GM20431 (cell line): ENCODE measurements at regions not wholly inside any gene's neighbourhood (a gene's known extent, or its start where the extent isn't known, plus 50 kb on each side); places are given as distances from the start of the nearest gene placed in this dataset.
"Not testable (repeated sequence)": the region's sequence is repeated elsewhere in the genome, so short reads cannot be mapped to it uniquely, and the experiment has no call there.

Source experiments
- in situ Hi-C: fragments of 300-500 bp; cut with MseI, MboI; formaldehyde crosslinking; loops from one replicate; pipeline ENCODE4 v1.15.0; 2020; ENCODE audit warnings: low sequenced_read_pairs; ENCODE audit not compliant: unreplicated experiment

DNA sequence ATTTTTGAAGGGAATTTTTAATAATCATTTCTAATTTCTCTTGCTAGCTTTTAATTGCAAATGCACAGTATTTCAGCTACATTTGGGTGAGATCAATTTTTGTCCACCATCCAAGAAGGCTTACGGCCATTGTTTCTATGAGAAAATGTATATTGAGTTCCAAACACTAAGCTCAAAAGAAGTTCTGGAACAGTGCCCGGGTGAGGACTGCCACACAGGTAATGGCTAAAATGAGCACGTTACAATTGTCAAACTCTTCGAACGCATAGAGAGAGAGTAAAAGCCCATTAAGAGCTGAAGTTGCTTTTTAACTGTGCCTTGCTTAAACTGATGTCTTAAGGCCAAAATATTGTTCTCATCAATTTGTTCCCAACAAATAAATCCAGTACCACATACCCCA, 755.0 kb downstream of the DIAPH3 start:
- in situ Hi-C loops: no loop called here

DNA sequence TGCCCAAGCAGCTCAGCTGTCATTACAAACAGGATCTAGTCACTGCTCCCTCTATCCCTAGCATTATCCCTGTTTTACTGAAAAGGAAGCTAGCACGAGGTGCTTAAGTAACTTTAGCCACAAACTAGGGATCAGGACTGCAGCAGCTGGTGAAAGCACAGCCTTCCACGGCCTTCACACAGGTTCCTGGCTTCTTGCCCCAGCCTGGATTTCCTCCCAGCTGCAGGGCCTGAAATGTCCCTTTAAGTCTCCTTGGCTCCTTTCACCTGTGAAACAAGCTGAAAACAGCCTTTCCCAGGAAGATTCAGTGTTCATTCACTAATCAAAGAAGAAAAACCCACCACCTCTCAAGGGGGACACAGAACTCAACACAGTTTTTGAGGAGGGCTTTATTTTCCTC, 754.5 kb downstream of the DIAPH3 start:
- in situ Hi-C loops: no loop called here

DNA sequence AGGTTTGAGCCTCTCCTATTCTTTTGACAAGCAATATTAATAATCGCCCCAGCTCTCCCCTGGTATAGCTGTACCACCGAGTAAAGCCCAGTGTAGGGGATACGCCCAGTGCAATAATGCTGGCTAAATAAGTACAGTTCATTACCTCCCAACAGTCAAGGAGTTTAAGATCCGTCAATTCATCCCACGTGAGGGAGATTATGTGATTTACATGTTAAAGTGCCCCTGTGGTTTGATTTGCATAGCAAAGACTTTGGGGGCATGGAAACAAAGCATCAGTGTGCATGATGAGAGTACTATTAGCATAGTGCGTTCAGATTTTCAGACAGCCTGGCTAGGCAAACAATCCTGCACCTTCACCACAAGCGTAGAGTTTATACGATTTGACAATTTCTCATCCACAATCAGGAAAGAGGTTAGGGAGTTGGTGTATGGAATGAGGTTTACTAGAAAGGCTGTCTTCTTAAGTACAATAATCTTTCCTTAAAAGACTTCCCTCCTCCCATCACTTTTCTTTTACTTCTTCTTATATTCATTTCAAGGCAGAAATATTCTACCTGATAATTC, 754.0 kb downstream of the DIAPH3 start:
- in situ Hi-C loops: no loop called here

DNA sequence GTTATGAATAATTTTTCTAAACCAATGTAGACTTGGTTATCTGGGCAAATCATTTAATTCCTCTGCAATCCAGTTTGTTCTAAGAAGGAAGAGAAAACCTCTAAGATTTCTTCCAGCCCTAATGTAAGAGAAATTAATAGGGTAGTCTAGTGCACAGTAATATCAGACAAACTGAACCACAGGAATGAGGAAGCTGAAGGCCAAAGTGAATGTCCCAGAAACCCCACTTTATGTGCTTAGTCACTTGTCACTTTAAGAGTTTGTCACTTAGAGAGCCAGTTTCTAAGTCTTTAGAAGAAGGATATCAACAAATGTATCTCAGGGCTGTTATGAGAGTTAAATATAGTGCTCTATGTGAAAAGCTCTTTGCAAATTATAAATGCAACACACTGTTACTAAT, 750.6 kb downstream of the DIAPH3 start:
- in situ Hi-C loops: no loop called here

DNA sequence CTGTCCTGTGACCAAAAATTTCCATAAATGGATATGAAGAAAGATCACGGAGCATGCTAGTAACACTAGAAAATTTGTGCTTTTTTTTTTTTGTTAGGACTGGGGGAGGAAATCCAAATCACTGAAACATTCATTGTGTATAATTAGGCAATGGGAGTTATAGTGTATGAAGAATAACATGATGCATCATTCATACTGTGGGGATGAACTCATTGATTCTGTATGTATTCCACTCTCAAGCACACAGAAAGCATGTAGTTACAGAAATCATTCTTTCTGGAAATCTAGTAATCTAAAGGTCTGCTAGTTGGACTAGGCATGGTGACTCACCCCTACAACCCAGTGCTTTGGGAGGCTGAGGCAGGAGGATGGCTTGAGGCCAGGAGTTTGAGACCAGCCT, 749.7 kb downstream of the DIAPH3 start:
- in situ Hi-C loops: no loop called here

DNA sequence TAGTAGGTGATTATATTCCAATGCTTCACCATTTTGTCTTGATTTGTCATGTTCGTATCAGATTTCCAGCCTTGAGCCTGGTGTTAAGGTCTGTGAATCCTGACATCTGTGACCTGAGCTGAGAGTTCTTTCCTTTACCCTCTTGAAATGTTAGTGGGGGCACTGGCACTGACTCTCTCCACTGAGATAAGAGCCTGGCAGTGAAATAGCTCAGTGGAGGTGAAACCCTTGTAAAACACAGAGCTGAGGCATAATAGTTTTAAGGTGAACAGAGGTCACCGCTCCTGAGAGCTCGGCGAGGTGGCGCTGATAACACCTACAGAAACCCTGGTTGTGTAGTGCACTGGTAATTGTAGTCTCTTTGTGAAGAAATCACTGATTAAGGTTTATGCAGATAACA, 748.2 kb downstream of the DIAPH3 start:
- in situ Hi-C loops: no loop called here

DNA sequence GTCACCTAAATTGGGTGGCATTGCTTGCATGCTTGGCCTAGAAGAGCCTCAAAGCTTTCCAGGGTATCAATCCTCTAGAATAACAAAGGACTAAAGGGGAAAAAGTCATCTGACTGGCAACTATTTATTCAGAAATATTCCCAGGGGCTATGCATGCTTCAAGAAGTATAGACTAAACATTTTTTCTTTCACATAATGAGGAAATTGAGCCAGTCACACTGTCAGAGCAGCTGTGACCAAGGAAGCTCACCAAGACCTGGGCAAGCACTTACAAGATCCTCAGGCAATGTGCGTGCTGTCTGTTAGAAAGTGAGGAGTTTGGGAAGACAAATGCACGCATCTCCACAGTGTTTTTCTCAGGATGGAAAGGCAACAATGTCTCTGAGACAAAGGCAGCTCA, 747.2 kb downstream of the DIAPH3 start:
- in situ Hi-C loops: no loop called here

DNA sequence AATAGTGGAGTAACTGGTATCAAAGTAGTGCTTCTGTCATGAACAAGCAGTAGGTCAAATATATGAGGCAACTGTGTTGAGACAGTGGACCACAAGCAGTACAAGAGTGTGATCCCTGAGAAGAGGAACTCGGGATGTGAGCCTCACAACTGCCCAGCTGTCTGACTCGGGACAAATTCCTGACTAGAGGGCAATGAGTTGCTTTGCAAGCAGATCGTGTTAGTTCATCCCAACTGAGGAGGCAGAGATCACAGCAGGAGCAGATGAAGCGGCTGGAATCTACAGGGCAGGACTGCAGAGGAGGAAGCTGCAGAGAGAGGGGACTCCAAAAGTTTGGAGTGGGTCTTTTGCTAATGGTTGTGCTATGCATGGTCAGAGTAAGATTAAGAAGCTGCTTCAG, 741.1 kb downstream of the DIAPH3 start:
- in situ Hi-C loops: no loop called here

DNA sequence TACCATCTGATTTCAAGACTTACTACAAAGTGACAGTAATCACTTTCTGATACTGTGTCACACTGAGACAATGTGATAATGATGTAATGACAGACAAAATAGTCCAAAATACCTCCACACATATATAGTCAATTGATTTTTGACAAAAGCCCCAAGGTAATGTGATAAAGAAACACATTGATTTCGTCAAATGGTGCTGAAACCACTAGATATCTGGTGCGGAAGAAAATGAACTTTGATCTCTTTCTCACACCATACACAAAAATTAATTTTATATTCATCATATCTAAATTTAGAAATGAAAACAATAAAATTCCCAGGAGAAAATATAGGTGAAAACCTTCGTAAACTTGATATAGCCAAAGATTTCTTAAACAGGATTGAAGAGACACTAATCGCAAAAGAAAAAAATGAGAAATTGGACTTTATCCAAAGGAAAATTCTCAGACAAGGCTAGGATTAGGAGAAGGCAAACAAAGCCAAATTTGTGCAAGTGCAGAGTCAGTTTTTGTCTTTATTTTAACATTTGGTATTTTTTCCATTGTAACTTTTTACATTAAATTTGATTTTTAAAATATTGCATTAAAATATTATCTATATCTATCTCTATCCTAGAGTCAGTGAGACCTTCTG, 739.9 kb downstream of the DIAPH3 start:
- in situ Hi-C loops: no loop called here

DNA sequence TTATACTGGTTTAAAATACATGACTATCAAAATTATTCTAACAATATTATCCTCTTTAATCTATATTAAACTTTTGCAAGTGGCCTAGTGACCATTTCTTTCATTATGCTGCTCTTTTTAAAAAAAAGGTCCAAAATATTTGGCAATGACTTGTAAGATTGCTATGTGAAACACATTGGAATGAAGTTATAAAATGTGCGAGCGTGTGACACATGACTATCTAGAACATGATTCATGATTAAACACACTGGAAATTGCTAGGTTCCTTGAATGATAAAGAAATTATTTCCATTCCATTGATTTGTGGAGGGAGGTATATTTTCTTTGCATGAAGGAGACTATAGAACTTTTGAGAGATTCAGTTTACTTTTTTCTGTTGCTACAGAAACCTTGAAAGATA, 739.1 kb downstream of the DIAPH3 start:
- in situ Hi-C loops: no loop called here

DNA sequence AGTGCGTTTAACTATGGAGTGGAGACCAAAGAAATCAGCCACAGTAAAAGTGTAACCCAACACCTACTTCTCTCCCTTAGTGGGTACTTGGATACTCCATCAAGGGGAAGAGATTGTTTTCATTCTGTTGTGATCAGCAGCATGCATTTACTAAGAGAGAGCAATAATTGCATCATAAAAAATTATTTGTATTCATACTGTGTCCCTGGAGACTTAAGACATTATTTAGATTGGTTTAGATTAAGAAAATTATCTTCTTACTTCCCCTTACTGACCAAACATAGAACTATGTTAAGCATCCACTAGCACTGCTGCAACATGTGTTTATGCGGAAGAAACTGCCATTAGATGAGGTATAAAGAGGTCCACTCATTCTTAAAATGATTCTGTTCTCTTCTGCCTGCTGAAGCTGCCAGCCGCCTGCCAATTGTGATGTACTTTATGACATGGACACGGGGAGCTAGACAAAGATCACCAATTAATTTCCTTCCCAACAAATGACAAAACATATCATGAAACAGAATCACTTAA, 738.5 kb downstream of the DIAPH3 start:
- in situ Hi-C loops: no loop called here

DNA sequence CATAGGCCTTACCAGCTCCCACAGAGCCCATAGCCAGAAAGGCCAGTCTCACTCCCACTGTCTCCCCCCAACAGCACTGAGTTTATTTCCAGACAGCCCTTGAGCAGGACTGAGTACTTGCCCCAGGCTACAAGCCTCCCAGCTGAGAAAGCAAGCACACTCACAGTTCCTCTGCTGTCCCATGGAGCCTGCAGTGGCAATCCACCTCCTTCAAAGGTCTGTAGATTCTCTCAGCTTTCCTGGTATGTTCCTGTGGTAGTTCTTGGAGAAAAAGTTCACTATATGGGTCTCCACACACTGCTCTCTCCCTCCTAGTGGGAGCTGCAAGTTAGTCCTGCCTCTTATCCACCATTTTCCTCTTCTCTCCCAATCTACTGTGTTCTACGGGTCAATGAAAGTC, 728.7 kb downstream of the DIAPH3 start:
- in situ Hi-C loops: no loop called here

DNA sequence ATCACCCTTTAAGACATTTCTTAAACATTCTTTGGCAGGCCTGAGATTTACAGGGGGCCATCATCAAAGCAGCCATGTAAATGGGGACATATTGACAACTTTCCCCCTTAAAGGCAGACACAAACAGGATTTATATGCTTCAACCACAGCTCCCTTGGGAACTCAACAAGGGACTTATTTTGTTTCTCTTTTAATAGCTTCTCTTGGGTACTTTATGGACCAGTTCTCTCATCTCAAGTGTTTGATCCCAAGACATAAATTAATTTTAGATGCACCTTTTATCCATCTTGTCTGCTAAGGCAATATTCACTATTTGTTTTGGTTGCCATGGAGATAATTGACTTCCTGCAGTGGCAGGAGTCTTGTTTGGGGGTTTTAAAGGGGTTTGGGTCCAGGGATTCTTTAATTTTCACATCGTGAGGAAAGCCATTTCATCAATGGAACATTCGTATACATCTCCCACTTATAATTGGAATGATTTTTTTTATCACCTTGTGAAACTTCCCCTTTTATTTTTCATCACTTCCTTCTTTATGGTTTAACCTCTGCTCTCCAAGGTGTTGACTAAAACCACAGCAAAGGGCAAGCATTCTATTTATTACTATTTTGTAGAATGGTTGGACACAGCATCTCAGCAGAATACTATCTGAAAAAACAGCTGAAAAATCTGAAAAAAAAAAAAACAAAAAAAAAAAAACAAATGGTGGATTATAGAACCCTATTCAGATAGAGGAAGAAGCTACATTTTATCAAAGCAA, 726.0 kb downstream of the DIAPH3 start:
- in situ Hi-C loops: no loop called here

DNA sequence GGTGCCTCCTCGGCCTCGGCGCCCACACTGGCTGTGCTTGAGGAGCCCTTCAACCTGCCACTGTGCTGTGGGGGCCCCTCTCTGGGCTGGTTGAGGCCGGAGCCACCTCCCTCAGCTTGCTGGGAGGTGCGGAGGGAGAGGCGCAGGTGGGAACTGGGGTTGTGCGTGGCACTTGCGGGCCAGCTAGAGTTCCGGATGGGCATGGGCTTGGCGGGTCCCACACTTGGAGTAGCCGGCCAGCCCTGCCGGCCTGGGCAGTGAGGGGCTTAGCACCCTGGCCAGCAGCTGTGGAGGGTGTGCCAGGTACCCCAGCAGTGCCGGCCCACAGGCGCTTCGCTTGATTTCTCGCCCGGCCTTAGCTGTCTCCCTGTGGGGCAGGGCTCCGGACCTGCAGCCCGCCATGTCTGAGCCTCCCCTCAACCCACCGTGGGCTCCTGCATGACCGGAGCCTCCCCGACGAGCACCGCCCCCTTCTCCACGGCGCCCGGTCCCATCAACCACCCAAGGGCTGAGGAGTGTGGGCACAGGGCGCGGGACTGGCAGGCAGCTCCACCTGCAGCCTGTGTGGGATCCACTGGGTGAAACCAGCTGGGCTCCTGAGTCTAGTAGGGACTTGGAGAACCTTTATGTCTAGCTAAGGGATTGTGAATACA, 723.8 kb downstream of the DIAPH3 start:
- in situ Hi-C loops: no loop called here

DNA sequence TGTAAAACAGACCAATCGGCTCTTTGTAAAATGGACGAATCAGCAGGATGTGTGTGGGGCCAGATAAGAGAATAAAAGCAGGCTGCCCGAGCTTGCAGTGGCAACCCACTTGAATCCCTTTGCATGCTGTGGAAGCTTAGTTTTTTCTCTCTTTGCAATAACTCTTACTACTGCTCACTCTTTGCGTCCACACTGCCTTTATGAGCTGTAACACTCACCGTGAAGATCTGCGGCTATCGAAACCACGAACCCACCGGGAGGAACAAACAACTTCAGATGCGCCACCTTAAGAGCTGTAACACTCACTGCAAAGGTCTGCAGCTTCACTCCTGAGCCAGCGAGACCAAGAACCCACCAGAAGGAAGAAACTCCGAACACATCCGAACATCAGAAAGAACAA, 722.7 kb downstream of the DIAPH3 start:
- in situ Hi-C loops: not testable (repeated sequence)

DNA sequence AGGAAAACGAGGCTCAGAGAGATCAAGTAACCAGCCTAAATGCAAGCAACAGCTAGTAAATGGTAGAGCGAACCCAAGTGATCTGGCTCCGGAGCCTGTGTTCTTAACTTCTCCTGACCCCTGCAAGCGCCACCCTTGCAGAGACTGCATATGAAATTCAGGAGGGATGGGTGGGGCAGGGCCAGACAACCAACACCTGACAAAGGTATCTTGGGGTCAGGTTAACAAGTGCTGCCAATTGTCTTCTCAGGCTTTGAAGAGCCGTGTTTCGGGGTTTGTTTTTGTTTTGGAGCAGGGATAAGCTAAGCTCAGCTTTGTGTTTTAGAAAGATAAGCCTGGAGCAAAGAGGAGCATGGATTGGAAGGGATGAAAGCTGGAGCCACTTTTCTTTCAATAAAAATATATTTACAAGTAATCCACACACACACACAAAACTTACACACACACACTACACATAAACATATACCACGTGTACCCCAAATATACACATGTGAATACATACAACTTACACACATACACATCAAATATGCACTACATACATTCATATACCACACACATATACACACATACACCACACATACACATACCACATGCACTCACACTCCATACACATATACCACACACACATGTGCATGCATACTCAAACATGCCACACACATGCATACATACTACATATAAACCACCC, 722.0 kb downstream of the DIAPH3 start:
- in situ Hi-C loops: no loop called here

DNA sequence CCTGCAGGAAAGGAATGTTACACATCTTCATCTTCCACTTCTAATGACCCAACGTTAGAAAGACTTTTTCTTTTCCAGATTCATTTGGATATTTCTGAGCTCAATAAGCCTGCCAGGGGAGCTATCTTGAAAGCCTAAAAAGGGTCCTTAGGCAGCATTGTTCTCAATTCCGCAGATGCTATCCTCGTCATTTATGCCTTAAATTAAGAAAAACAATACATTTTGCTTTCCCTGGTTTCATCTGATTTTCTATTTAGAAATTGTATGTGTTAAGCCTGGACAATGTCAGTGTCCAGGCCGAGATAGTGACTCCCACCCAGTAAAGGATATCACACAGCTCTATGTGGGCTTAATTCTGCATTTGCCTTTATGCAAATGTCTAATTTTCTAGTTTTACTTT, 721.3 kb downstream of the DIAPH3 start:
- in situ Hi-C loops: no loop called here

DNA sequence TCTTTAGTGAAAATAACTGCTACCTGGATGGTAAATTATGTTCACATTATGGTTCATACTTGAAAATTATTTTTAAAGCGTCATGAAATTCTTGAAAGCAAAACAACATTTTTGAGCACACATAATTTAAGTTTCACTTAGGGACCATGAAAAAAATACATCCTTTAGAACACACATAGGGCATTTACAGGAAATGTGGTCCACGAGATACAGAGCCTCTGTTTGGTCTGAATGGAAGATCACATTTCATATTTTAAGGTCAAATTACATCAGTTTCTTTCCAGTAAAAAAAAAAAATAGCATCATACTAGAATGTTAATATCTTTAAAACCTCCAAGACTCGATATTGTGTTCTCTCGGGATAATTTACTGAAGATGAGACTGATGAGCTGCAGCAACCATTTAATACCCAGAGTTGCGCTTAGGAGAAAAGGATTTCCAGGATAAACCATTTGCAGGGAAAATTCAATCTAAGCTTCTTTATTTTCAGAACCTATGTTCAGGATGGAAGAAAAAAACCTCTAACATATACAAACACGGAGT, 720.7 kb downstream of the DIAPH3 start:
- in situ Hi-C loops: no loop called here

DNA sequence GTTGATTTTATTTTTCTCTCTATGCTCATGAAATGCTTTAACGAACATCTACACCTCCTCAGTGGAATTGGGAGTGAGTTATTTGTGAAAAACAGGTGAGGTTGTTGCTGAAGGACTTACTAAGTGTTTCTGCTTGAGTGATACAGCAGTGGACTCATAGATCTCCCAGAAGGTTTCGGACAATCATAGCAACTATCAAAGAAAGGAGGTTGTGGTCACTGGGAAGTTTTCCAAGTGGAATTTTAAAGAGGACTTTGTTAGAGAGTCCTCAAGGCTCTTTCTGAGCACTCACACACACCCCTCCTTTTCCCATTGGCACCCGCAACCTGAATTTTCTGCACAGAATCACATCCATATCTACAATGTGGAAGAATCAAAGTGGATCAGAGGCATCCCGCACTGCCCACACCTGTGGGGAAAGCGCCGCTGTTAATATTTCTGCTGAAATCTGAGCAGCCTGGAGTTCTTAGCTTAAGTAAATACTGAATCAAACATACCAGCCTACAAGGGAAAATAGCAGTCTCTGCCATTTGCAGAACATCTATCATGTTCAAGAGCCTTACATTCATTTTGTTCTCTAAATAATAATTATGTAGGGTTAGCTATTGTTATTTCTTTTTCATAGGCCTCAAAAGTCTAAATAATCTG, 719.4 kb downstream of the DIAPH3 start:
- in situ Hi-C loops: no loop called here

DNA sequence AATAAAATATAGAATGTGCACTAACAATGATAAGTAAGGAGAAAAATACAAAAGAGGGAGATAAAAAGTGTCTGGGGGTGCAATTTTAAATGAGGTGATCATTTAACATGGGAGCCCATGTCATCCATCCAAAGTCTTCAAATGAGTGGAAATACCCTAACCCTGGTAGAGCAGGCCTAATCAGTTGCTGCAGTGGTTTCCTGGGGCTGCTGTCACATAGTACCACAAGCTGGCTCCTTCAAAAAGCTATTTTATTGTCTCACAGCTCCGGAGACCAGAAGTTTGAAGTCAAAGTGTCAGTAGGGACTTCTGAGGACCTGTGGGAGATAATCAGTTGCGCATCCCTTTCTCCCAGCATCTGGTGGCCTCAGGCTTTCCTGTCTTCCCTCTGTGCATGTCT, 717.9 kb downstream of the DIAPH3 start:
- in situ Hi-C loops: no loop called here
